ENCODE measurements at regions not wholly inside any gene's neighbourhood (a gene's known extent, or its start where the extent isn't known, plus 50 kb on each side); places are given as distances from the start of the nearest gene placed in this dataset.

- TF ChIP-seq CTCF (optimal IDR thresholded peaks at IDR 0.05 in 1 of 3, IDR thresholded peaks at IDR 0.05 in 1 of 3, conservative IDR thresholded peaks at IDR 0.05 in 1 of 3; ENCODE audit: extremely low read depth in 1 of 3, insufficient read depth in 2 of 3, low read length in 3 of 3) (no peak), EZH2 (IDR thresholded peaks at IDR 0.05; ENCODE audit: low read length) (no peak)
Measured at GRCh38 chr2:160741815-160742214, 248.2 kb upstream of the RBMS1 start.

Data from keratinocyte (primary cell).